ENCODE measurements at regions not wholly inside any gene's neighbourhood (a gene's known extent, or its start where the extent isn't known, plus 50 kb on each side); places are given as distances from the start of the nearest gene placed in this dataset.

GRCh38 chr20:11454966-11455799, 462.5 kb upstream of the BTBD3 start:
- TF ChIP-seq EZH2 (IDR thresholded peaks at IDR 0.05): no peak
- no peak for TF ChIP-seq CTCF (IDR thresholded peaks at IDR 0.05)
- H3K4me2 ChIP-seq: no peak overlapping the region
- H3K4me1 ChIP-seq: peaks cover 27% of the 10 kb centered on the region

GRCh38 chr20:11457488-11457887, 460.2 kb upstream of the BTBD3 start:
- H3K9me3 ChIP-seq (ENCODE audit: low read depth): no peaks in the 10 kb centered on the region
- peaks cover 6% of the 10 kb centered on the region for H3F3A ChIP-seq (ENCODE audit: low read depth)
- H3K9ac ChIP-seq: no peak overlapping the region
- H3K27ac ChIP-seq: no peak overlapping the region
- H2AFZ ChIP-seq (replicated peaks): no peak overlapping the region
- Mint-ChIP-seq H3K4me3 (no peak overlapping the region), H3K27ac (no peak overlapping the region), H3K4me1 (peaks cover 27% of the 10 kb centered on the region), H3K27me3 (ENCODE audit: insufficient read depth, low read depth) (peaks cover 3% of the 10 kb centered on the region), H3K36me3 (no peaks in the 10 kb centered on the region), H3K9me3 (no peaks in the 10 kb centered on the region)
- H3K27me3 ChIP-seq: no peaks in the 10 kb centered on the region
- H3K4me3 ChIP-seq: no peak overlapping the region
- DNase-seq (ENCODE audit: low spot score): no peak
- no peak overlapping the region for H3K4me2 ChIP-seq
- TF ChIP-seq EZH2phosphoT487 (IDR thresholded peaks at IDR 0.05) (no peak), EZH2 (IDR thresholded peaks at IDR 0.05) (no peak), CTCF (IDR thresholded peaks at IDR 0.05) (no peak)
- H3K79me2 ChIP-seq (ENCODE audit: low read depth): no peaks in the 10 kb centered on the region
- no peaks in the 10 kb centered on the region for H3K36me3 ChIP-seq
- no peaks in the 10 kb centered on the region for H4K20me1 ChIP-seq (ENCODE audit: low read depth)
- peaks cover 14% of the 10 kb centered on the region for H3K4me1 ChIP-seq

More at GRCh38 chr20:11454966-11455799, 462.5 kb upstream of the BTBD3 start:
- Mint-ChIP-seq H3K4me1 (peaks cover 41% of the 10 kb centered on the region), H3K36me3 (peaks cover under 1% of the 10 kb centered on the region), H3K9me3 (peaks cover 2% of the 10 kb centered on the region), H3K27ac (peak overlapping the region; percentile 13), H3K4me3 (peak overlapping the region; percentile 6), H3K27me3 (ENCODE audit: insufficient read depth, low read depth) (no peaks in the 10 kb centered on the region)
- Histone ChIP-seq H3K4me3 (no peak overlapping the region), H3K9ac (no peak overlapping the region), H3K27ac (no peak overlapping the region), H3K79me2 (ENCODE audit: low read depth) (no peaks in the 10 kb centered on the region), H3K9me3 (ENCODE audit: low read depth) (no peaks in the 10 kb centered on the region), H4K20me1 (ENCODE audit: low read depth) (no peaks in the 10 kb centered on the region), H3F3A (ENCODE audit: low read depth) (peaks cover 25% of the 10 kb centered on the region), H2AFZ (replicated peaks) (no peak overlapping the region), H3K27me3 (no peaks in the 10 kb centered on the region), H3K36me3 (no peaks in the 10 kb centered on the region)
- no peak for DNase-seq (ENCODE audit: low spot score)

GRCh38 chr20:11459090-11459890, 458.4 kb upstream of the BTBD3 start:
- Histone ChIP-seq H2AFZ (replicated peaks) (no peak overlapping the region), H3K27me3 (no peaks in the 10 kb centered on the region), H3K4me3 (no peak overlapping the region), H3K9me3 (ENCODE audit: low read depth) (no peaks in the 10 kb centered on the region), H3K79me2 (ENCODE audit: low read depth) (no peaks in the 10 kb centered on the region), H3K4me2 (no peak overlapping the region), H3K27ac (no peak overlapping the region), H3K4me1 (peaks cover 5% of the 10 kb centered on the region), H3K36me3 (no peaks in the 10 kb centered on the region), H3F3A (ENCODE audit: low read depth) (no peaks in the 10 kb centered on the region), H3K9ac (no peak overlapping the region), H4K20me1 (ENCODE audit: low read depth) (no peaks in the 10 kb centered on the region)
- no peaks in the 10 kb centered on the region for H3K9me3 Mint-ChIP-seq
- DNase-seq (ENCODE audit: low spot score): no peak
- H3K4me1 Mint-ChIP-seq: peaks cover 18% of the 10 kb centered on the region
- TF ChIP-seq CTCF (IDR thresholded peaks at IDR 0.05) (no peak), EZH2 (IDR thresholded peaks at IDR 0.05) (no peak), EZH2phosphoT487 (IDR thresholded peaks at IDR 0.05) (no peak)
- H3K27ac Mint-ChIP-seq: no peak overlapping the region
- no peak overlapping the region for H3K4me3 Mint-ChIP-seq
- H3K27me3 Mint-ChIP-seq (ENCODE audit: insufficient read depth, low read depth): peaks cover 3% of the 10 kb centered on the region
- no peaks in the 10 kb centered on the region for H3K36me3 Mint-ChIP-seq
